Sciatic nerve (tissue), 2 donors: ENCODE measurements at regions not wholly inside any gene's neighbourhood (a gene's known extent, or its start where the extent isn't known, plus 50 kb on each side); places are given as distances from the start of the nearest gene placed in this dataset.
"Not testable (repeated sequence)": the region's sequence is repeated elsewhere in the genome, so short reads cannot be mapped to it uniquely, and the experiment has no call there.

ENCODE experiments used
- ATAC-seq: fragments of 200-7000 bp; cut with Tn5 transposase; one replicate; pipeline ENCODE4 v1.9.1; 2020; ENCODE audit warnings: mild to moderate bottlenecking, moderate library complexity
- DNase-seq: peaks from one replicate; pipeline ENCODE4 v3.0.0-alpha.2; 2020; ENCODE audit warnings: low spot score
- intact Hi-C: fragments of 100-400 bp; cut with DNase I; formaldehyde crosslinking; loops from one replicate; pipeline ENCODE4 v1.14.2; 2022
- donor health status: DM: no; HTN: no; CAD: no.
- donor health status: DM: no; HTN: no; CAD: no.

GRCh38 chr9:36521148-36521547, 51.5 kb upstream of the MELK start:
- ATAC-seq: no peak
- intact Hi-C loops: no loop called here
- no peak for DNase-seq

GRCh38 chr9:36517131-36517530, 55.6 kb upstream of the MELK start:
- ATAC-seq (no peak), DNase-seq (no peak)
- intact Hi-C loops: no loop called here

GRCh38 chr9:36504156-36504555, 68.5 kb upstream of the MELK start:
- no peak for ATAC-seq
- intact Hi-C loops: no loop called here
- DNase-seq: no peak

GRCh38 chr9:36503172-36504088, 69.3 kb upstream of the MELK start:
- no peak for ATAC-seq
- DNase-seq: no peak
- intact Hi-C loops: no loop called here

- ATAC-seq: no peak
- no peak for DNase-seq
- intact Hi-C loops: no loop called here
Measured at GRCh38 chr9:36501727-36502126, 71.0 kb upstream of the MELK start.

- DNase-seq, intact Hi-C loops, ATAC-seq: not testable (repeated sequence)
Measured at GRCh38 chr9:36500931-36501330, 71.8 kb upstream of the MELK start.

GRCh38 chr9:36499174-36499890, 73.4 kb upstream of the MELK start:
- intact Hi-C loops: no loop called here
- DNase-seq (no peak), ATAC-seq (no peak)

- intact Hi-C loops, DNase-seq: not testable (repeated sequence)
- peak; percentile 32 for ATAC-seq
Measured at GRCh38 chr9:36493564-36493963, 79.1 kb upstream of the MELK start.

GRCh38 chr9:36492865-36493264, 79.8 kb upstream of the MELK start:
- intact Hi-C loops: no loop called here
- ATAC-seq: no peak
- DNase-seq: no peak

GRCh38 chr9:36489453-36489852, 83.2 kb upstream of the MELK start:
- no peak for ATAC-seq
- no peak for DNase-seq
- intact Hi-C loops: no loop called here

- intact Hi-C loops: no loop called here
- DNase-seq: no peak
- ATAC-seq: no peak
Measured at GRCh38 chr9:36488389-36488756, 84.3 kb upstream of the MELK start.

GRCh38 chr9:36487482-36488388, 85.0 kb upstream of the MELK start:
- DNase-seq (peak; percentile 93), ATAC-seq (peak; percentile 97)
- intact Hi-C loops: no loop called here

GRCh38 chr9:36486933-36487481, 85.7 kb upstream of the MELK start:
- intact Hi-C loops: no loop called here

GRCh38 chr9:36486329-36486932, 86.3 kb upstream of the MELK start:
- no peak for DNase-seq
- intact Hi-C loops: no loop called here
- peak; percentile 13 for ATAC-seq

More at GRCh38 chr9:36486933-36487481, 85.7 kb upstream of the MELK start:
- DNase-seq: peak; percentile 77
- ATAC-seq: peak; percentile 35

- ATAC-seq: no peak
- intact Hi-C loops: no loop called here
- no peak for DNase-seq
Measured at GRCh38 chr9:36485647-36486328, 85.7 kb upstream of the RNF38 start.

GRCh38 chr9:36484124-36484523, 84.1 kb upstream of the RNF38 start:
- intact Hi-C loops: no loop called here
- ATAC-seq (no peak), DNase-seq (no peak)

GRCh38 chr9:36479101-36479500, 79.0 kb upstream of the RNF38 start:
- ATAC-seq (peak; percentile 81), DNase-seq (no peak)
- intact Hi-C loops: no loop called here

GRCh38 chr9:36471359-36471758, 71.3 kb upstream of the RNF38 start:
- ATAC-seq: peak; percentile 50
- intact Hi-C loops: no loop called here
- DNase-seq: no peak
